ENCODE measurements at regions not wholly inside any gene's neighbourhood (a gene's known extent, or its start where the extent isn't known, plus 50 kb on each side); places are given as distances from the start of the nearest gene placed in this dataset. TPM values are rescaled to one million over a fixed set of nuclear protein-coding genes. Genes with fewer than 3 reads are reported as not detected.

Small RNA genes in the stretch of these regions (small RNA-seq; reads per million reads assigned to genes)
- gene AC092451.1 (ENCODE audit: low replicate concordance) (not detected), gene RNU4-67P (ENCODE audit: low replicate concordance) (0.05 reads per million)

Measured in tongue (tissue), 1 donor.